ENCODE measurements at regions not wholly inside any gene's neighbourhood (a gene's known extent, or its start where the extent isn't known, plus 50 kb on each side); places are given as distances from the start of the nearest gene placed in this dataset.

DNA sequence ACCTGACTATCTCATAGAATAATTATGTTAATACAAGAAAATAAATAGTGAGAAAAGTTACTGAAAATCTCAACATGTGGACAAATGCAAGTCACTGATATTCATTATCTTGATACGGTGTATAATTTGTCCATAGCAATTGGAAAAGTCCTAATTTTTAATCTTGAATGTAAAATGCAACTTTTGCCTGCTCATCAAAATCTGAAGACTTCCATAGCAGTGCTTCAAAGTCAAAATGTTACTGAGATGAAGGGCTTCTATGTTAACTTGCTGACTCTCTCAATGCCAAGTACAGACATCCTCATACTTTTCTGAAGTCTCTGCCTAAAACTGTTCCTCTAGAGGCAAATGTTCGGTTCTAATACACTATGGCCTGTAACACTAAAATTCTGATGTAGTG lies 1300.1 kb upstream of the EPHA6 start:
- TF ChIP-seq POLR2AphosphoS5 (IDR thresholded peaks at IDR 0.05; ENCODE audit: low read depth, low read length) (no peak), CHD1 (IDR thresholded peaks at IDR 0.05; ENCODE audit: low read depth, low read length) (no peak), CREB1 (IDR thresholded peaks at IDR 0.05) (no peak), ASH2L (IDR thresholded peaks at IDR 0.05; ENCODE audit: low read length) (no peak), MAFK (IDR thresholded peaks at IDR 0.05; ENCODE audit: low read depth, low read length) (no peak), YY1 (IDR thresholded peaks at IDR 0.05; ENCODE audit: low read depth, low read length) (no peak), NANOG (IDR thresholded peaks at IDR 0.05; ENCODE audit: insufficient read depth, low read depth, low read length, poor library complexity, severe bottlenecking) (no peak)
- TF ChIP-seq, protein P1, sequence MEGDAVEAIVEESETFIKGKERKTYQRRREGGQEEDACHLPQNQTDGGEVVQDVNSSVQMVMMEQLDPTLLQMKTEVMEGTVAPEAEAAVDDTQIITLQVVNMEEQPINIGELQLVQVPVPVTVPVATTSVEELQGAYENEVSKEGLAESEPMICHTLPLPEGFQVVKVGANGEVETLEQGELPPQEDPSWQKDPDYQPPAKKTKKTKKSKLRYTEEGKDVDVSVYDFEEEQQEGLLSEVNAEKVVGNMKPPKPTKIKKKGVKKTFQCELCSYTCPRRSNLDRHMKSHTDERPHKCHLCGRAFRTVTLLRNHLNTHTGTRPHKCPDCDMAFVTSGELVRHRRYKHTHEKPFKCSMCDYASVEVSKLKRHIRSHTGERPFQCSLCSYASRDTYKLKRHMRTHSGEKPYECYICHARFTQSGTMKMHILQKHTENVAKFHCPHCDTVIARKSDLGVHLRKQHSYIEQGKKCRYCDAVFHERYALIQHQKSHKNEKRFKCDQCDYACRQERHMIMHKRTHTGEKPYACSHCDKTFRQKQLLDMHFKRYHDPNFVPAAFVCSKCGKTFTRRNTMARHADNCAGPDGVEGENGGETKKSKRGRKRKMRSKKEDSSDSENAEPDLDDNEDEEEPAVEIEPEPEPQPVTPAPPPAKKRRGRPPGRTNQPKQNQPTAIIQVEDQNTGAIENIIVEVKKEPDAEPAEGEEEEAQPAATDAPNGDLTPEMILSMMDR (IDR thresholded peaks at IDR 0.05; ENCODE audit: control extremely low read depth in 1 of 3, insufficient read depth in 1 of 3, low read depth in 1 of 3, low read length in 3 of 3): no peak

Measured in H1 (cell line).